HG03066 (cell line): ENCODE measurements at regions not wholly inside any gene's neighbourhood (a gene's known extent, or its start where the extent isn't known, plus 50 kb on each side); places are given as distances from the start of the nearest gene placed in this dataset.
"Not testable (repeated sequence)": the region's sequence is repeated elsewhere in the genome, so short reads cannot be mapped to it uniquely, and the experiment has no call there.

Source experiments
- ATAC-seq: cut with Tn5 transposase; IDR thresholded peaks from one replicate; pipeline ENCODE4 v1.9.1; 2021; ENCODE audit warnings: low read depth; ENCODE audit not compliant: unreplicated experiment

GRCh38 chr15:20473465-20473864 is 68.1 kb downstream of the GOLGA6L6 start:
- ATAC-seq: not testable (repeated sequence)

DNA sequence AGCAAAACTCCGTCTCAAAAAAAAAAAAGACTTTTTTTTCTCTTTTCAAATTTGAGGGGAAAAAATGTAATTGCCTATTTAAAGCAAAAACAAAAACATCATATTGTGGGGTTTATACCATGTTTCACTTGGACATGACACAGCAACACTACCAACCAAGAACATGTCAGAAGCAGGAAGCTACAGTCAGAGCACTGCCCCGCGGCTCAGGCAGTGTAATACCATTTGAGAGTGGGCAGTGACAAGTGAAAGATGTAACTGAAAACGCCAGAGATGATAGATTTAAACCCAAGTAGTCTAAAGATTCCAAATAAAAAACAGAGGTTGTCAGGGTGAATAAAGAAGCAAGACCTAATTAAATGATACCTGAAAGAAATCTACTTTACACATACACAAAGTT is 68.6 kb downstream of the GOLGA6L6 start:
- not testable (repeated sequence) for ATAC-seq

GRCh38 chr15:20470810-20471209 is 70.8 kb downstream of the GOLGA6L6 start:
- ATAC-seq: not testable (repeated sequence)

- ATAC-seq: not testable (repeated sequence)
These were observed 100.5 kb downstream of the GOLGA6L6 start for GRCh38 chr15:20441138-20441537.

DNA sequence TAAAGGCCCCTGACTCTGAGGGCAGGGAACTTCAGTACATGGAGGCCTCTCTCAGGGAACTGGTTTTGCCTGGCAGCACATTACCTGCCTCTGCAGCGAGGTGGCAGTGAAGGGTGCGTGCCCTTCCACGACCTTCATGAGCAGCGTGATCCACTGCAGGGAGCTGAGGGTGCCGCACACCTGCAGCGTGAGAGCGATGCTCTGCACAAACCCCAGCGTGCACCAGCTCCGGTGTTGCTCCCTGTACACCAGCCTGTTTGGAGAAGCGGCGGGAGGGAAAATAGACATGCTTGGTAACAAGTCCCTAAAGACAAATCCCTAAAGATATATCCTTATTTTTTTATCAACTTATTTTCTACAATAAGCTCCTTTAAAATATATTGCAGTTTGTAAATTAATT is 101.2 kb downstream of the GOLGA6L6 start:
- ATAC-seq: not testable (repeated sequence)

GRCh38 chr15:20439111-20439510 is 102.5 kb downstream of the GOLGA6L6 start:
- ATAC-seq: not testable (repeated sequence)

DNA sequence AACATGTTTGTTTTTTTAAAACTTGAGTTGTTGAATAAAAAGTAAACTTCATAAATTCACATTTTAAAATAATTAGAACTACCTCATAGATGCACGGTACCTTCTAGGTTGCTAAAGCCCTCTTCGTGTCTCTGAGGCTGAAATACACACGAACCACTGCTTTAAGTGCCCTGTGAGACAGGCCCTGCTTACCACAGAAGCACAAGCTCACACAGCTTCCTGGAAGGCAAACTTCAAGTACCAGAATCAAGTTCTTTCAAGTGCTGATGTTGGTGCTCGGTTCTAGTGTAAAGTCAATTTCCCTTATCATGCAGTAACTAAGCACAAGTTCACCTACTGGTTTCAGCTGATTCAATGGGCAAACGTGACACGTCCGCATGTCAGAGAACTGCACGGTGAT is 103.3 kb downstream of the GOLGA6L6 start:
- ATAC-seq: not testable (repeated sequence)

GRCh38 chr15:20433468-20433867 is 108.1 kb downstream of the GOLGA6L6 start:
- not testable (repeated sequence) for ATAC-seq

- not testable (repeated sequence) for ATAC-seq
These were observed 111.1 kb downstream of the GOLGA6L6 start for GRCh38 chr15:20430495-20430894.

DNA sequence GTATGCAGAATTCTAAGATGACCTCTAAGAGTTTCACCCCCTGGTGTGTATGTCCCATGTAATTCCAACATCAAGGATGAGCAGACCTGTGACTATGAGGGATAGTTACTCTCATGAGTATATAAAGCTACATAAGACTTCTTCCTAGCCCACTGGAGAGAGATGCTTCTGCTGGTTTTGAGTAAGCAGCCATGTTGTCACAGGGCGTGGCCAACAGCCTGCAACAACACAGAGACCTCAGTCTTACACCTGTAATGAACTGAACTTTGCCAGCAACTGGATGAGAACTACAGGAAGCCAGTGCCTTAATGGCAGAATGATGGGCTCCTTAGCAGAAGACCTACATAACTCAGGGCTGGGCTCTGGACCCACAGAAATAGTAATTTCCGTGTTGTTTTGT is 120.9 kb downstream of the GOLGA6L6 start:
- ATAC-seq: not testable (repeated sequence)

- not testable (repeated sequence) for ATAC-seq
These were observed 125.0 kb downstream of the GOLGA6L6 start for GRCh38 chr15:20416618-20417017.

DNA sequence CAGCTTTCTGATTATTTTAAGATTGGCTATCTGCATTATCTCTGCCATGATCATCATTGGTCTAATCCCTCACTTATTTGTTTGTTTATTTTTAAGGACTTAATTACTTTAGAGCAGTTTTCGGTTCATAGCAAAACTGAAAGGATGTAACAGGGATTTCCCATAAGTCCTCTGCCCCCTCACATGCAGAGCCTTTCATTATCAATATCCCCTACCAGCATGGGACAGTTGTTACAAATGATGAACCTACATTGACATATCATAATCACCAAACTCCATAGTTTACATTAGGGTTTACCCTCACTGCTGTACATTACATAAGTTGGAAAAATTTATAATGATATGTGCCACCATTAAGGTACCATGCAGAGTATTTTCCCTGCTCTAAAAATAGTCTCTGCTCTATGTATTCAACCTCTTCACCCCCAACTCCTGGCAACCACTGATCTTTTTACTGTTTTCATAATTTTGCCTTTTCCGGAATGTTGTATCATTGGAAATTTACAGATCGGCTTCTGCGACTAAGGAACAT is 131.9 kb downstream of the GOLGA6L6 start:
- not testable (repeated sequence) for ATAC-seq

- no peak for ATAC-seq
These were observed 132.4 kb downstream of the GOLGA6L6 start for GRCh38 chr15:20409247-20409646.

DNA sequence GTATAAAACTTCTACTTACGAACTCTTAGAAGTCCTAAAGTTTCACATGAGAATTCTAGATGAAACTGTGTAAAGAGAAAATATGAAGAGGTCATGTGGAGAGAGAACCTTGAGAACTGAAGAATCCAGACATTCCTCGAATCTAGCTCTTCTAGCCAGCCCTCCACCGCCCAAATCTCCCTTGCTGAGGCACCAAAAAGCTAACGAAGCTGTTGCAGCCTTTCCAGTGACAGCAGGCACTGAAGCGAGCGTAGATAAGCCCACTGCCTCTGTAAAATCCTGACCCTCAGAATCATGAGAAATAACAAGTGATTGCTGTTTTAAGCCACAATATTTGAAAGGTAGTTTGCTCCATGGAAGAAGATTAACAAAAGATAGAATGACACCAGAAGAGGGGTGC is 134.0 kb downstream of the GOLGA6L6 start:
- no peak for ATAC-seq

GRCh38 chr15:20404571-20404970 is 137.0 kb downstream of the GOLGA6L6 start:
- ATAC-seq: not testable (repeated sequence)

DNA sequence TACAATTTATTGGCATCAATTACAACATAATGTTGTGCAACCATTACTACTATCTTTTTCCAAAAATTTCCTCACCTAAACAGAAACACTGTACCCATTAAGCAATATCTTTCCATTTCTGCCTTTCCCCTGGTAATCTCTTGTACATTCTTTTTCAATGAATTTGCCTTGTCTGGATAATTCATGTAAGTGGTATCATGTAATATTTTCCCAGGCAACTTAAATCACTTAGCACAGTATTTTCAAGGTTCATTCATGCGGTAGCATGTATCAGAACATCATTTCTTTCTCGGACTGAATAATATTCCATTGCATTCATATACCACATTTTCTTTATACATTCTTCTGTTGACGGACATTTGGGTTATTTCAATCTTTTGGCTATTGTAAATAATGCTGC is 139.0 kb downstream of the GOLGA6L6 start:
- ATAC-seq: not testable (repeated sequence)

DNA sequence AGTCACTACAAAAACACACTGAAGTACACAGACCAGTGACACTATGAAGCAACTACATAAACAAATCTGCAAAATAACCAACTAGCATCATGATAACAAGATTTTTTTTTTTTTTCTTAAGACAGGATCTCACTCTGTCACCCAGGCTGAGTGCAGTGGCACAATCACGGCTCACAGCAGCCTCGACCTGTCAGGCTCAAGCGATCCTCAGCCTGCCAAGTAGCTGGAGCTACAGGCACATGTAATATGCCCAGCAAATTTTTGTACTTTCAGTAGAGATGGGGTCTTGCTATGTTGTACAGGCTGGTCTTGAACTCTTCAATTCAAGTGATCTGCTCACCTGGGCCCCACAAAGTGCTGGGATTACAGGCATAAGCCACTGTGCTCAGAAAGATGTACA is 140.5 kb downstream of the GOLGA6L6 start:
- ATAC-seq: not testable (repeated sequence)

- not testable (repeated sequence) for ATAC-seq
These were observed 142.9 kb downstream of the GOLGA6L6 start for GRCh38 chr15:20398680-20399079.

GRCh38 chr15:20388161-20388560 is 153.4 kb downstream of the GOLGA6L6 start:
- ATAC-seq: not testable (repeated sequence)

DNA sequence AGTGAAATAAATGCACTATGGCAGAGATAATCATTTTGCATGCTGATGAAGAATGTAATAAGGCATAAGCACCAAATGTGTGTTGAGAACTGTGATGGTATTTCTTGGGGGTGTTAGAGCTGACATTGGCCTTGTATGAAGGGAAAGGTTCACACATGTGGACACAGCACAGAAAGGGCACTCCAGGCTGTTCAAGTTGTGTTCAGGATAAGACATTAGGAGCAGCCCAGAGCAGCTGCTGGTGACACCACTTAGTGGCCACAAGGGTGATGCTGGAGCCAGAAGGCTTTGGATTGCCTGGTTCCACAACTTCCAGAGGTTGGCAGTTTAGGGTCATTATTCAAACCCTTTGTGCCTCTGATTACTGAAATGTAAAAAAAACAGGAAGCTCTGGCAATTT is 155.4 kb downstream of the GOLGA6L6 start:
- no peak for ATAC-seq

DNA sequence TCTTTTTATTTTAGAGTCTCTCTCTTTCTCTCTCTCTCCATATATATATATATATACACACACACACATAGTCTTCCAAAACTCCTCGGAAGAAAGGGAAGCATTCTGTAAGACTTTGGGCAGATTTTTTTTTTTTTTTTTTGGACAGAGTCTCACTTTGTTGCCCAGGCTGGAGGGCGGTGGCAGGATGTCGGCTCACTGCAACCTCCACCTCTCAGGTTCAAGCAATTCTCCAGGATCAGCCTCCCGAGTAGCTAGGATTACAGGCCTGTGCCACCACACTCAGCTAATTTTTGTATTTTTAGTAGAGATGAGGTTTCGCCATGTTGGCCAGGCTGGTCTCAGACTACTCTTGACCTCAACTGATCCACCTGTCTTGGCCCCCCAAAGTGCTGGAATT is 161.4 kb downstream of the GOLGA6L6 start:
- not testable (repeated sequence) for ATAC-seq

DNA sequence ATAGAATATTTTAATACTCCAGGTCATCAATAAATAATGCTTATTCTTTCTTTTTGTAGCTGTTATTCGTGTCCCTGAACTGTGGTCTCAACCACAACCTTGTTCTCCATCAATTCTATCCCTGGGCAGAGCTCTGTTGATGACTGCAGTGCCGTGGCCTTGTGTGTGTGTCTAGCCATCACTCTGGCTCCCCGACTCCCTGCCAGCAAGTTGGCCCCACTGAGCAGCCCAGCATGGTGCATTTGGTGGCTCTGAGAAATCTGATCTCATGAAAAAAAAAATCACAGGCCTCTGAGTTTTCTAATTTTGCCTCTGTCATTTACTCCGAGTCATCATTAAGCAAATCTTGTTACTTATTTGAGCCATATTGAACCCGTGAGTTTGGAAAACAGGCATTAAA is 164.7 kb downstream of the GOLGA6L6 start:
- no peak for ATAC-seq

DNA sequence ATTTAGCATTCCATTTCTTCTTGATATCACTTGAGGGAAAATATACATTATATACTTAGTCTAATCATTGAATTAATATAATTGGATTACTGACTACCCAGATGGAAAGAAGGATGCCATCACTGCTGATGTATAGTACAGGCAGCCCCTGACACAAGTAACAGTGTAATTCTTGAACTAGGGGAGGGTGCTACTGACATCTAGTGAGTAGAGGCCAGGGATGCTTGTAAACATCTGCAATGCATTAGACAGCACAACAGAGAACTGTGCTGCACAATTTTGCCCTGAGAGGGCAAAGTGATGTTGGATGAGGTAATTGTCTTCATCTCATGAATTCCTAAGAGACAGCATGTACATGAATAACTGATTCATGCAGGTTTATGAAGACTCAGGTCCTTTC is 169.2 kb downstream of the GOLGA6L6 start:
- ATAC-seq: not testable (repeated sequence)
